ENCODE measurements at regions not wholly inside any gene's neighbourhood (a gene's known extent, or its start where the extent isn't known, plus 50 kb on each side); places are given as distances from the start of the nearest gene placed in this dataset.

DNA sequence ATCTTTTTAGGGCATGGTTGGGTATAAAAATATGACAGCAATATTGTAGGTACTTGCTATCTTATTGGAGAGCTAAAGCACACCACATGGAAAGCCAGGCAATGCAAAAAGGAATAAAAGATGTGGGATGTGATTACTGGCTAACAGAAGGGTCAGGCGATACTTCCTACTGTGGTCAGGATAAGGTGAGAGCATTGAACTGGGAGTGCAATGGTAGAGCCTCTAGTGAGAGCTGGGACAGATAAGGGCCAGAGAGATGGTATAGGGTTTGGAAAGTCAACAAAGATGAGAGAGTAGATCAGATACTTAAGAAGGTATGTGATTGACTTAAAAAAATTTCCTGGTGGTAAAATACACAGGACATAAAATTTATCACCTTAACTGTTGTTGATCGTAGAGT is 160.7 kb upstream of the MAN1A1 start:
- TF ChIP-seq MAZ (IDR thresholded peaks at IDR 0.05; ENCODE audit: borderline replicate concordance, low read depth, low read length) (no peak), MAFK (IDR thresholded peaks at IDR 0.05; ENCODE audit: low read depth, low read length) (no peak), RAD21 (IDR thresholded peaks at IDR 0.05; ENCODE audit: low read length) (no peak), POLR2A (IDR thresholded peaks at IDR 0.05; ENCODE audit: low read depth, low read length) (no peak)
- TF ChIP-seq, protein P1, sequence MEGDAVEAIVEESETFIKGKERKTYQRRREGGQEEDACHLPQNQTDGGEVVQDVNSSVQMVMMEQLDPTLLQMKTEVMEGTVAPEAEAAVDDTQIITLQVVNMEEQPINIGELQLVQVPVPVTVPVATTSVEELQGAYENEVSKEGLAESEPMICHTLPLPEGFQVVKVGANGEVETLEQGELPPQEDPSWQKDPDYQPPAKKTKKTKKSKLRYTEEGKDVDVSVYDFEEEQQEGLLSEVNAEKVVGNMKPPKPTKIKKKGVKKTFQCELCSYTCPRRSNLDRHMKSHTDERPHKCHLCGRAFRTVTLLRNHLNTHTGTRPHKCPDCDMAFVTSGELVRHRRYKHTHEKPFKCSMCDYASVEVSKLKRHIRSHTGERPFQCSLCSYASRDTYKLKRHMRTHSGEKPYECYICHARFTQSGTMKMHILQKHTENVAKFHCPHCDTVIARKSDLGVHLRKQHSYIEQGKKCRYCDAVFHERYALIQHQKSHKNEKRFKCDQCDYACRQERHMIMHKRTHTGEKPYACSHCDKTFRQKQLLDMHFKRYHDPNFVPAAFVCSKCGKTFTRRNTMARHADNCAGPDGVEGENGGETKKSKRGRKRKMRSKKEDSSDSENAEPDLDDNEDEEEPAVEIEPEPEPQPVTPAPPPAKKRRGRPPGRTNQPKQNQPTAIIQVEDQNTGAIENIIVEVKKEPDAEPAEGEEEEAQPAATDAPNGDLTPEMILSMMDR (conservative IDR thresholded peaks at IDR 0.05; ENCODE audit: low read depth, low read length), result no peak
- TF ChIP-seq, protein P2, sequence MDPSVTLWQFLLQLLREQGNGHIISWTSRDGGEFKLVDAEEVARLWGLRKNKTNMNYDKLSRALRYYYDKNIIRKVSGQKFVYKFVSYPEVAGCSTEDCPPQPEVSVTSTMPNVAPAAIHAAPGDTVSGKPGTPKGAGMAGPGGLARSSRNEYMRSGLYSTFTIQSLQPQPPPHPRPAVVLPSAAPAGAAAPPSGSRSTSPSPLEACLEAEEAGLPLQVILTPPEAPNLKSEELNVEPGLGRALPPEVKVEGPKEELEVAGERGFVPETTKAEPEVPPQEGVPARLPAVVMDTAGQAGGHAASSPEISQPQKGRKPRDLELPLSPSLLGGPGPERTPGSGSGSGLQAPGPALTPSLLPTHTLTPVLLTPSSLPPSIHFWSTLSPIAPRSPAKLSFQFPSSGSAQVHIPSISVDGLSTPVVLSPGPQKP (IDR thresholded peaks at IDR 0.05; ENCODE audit: borderline replicate concordance, low read depth, low read length), result no peak

Measured in IMR-90 (cell line).